Bronchial epithelial cell (primary cell): ENCODE measurements at regions not wholly inside any gene's neighbourhood (a gene's known extent, or its start where the extent isn't known, plus 50 kb on each side); places are given as distances from the start of the nearest gene placed in this dataset.

Source experiments
- DNase-seq: peaks from one replicate; pipeline ENCODE4 v3.0.0-alpha.2; 2010; ENCODE audit warnings: low read depth
- FAIRE-seq: peaks from 2 replicates; lab custom pipeline; 2011; peaks lifted over from hg19 to GRCh38; lab: Jason Lieb, UNC
- H3K27me3 ChIP-seq: 2 replicates; pipeline ENCODE4 v1.5.1; 2011; ENCODE audit warnings: low read length; ENCODE audit not compliant: control insufficient read depth, insufficient read depth
- H3K36me3 ChIP-seq: 2 replicates; pipeline ENCODE4 v1.5.1; 2011; ENCODE audit warnings: low read length; ENCODE audit not compliant: control insufficient read depth, insufficient read depth
- H3K4me3 ChIP-seq: 2 replicates; pipeline ENCODE4 v1.5.1; 2011; ENCODE audit warnings: mild to moderate bottlenecking, low read depth, low read length, control low read depth
- TF ChIP-seq, protein P1 (sequence below): IDR thresholded peaks from 2 replicates; pipeline ENCODE4 v1.5.1; 2011; ENCODE audit warnings: mild to moderate bottlenecking, moderate library complexity, low read length, control low read depth, inconsistent platforms; ENCODE audit not compliant: insufficient read depth, severe bottlenecking

GRCh38 chr21:38733972-38734546 lies 71.7 kb upstream of the ETS2 start:
- no peak for FAIRE-seq
- Histone ChIP-seq H3K4me3 (peak overlapping the region; percentile 34), H3K36me3 (no peaks in the 10 kb centered on the region), H3K27me3 (no peaks in the 10 kb centered on the region)
- peak; percentile 56 for DNase-seq
- TF ChIP-seq, protein P1, sequence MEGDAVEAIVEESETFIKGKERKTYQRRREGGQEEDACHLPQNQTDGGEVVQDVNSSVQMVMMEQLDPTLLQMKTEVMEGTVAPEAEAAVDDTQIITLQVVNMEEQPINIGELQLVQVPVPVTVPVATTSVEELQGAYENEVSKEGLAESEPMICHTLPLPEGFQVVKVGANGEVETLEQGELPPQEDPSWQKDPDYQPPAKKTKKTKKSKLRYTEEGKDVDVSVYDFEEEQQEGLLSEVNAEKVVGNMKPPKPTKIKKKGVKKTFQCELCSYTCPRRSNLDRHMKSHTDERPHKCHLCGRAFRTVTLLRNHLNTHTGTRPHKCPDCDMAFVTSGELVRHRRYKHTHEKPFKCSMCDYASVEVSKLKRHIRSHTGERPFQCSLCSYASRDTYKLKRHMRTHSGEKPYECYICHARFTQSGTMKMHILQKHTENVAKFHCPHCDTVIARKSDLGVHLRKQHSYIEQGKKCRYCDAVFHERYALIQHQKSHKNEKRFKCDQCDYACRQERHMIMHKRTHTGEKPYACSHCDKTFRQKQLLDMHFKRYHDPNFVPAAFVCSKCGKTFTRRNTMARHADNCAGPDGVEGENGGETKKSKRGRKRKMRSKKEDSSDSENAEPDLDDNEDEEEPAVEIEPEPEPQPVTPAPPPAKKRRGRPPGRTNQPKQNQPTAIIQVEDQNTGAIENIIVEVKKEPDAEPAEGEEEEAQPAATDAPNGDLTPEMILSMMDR = peak; percentile 90

- Histone ChIP-seq H3K4me3 (no peak overlapping the region), H3K36me3 (no peaks in the 10 kb centered on the region), H3K27me3 (no peaks in the 10 kb centered on the region)
- FAIRE-seq = no peak
- TF ChIP-seq, protein P1 = no peak
- no peak for DNase-seq
Observed at GRCh38 chr21:38734646-38735365, 70.9 kb upstream of the ETS2 start.

GRCh38 chr21:38735626-38736206 lies 70.0 kb upstream of the ETS2 start:
- TF ChIP-seq, protein P1 = no peak
- no peak for FAIRE-seq

GRCh38 chr21:38740090-38740489 lies 65.6 kb upstream of the ETS2 start:
- FAIRE-seq = no peak
- no peaks in the 10 kb centered on the region for H3K27me3 ChIP-seq
- H3K4me3 ChIP-seq = no peak overlapping the region

More at GRCh38 chr21:38735626-38736206, 70.0 kb upstream of the ETS2 start:
- no peaks in the 10 kb centered on the region for H3K36me3 ChIP-seq
- no peak overlapping the region for H3K4me3 ChIP-seq
- DNase-seq = no peak
- no peaks in the 10 kb centered on the region for H3K27me3 ChIP-seq

GRCh38 chr21:38741092-38741949 lies 64.4 kb upstream of the ETS2 start:
- no peak for FAIRE-seq
- TF ChIP-seq, protein P1 = no peak
- no peak overlapping the region for H3K4me3 ChIP-seq
- DNase-seq = no peak
- no peaks in the 10 kb centered on the region for H3K36me3 ChIP-seq
- no peaks in the 10 kb centered on the region for H3K27me3 ChIP-seq

More at GRCh38 chr21:38740090-38740489, 65.6 kb upstream of the ETS2 start:
- TF ChIP-seq, protein P1 = no peak
- no peaks in the 10 kb centered on the region for H3K36me3 ChIP-seq
- no peak for DNase-seq
